HG02943 (cell line): ENCODE measurements at regions not wholly inside any gene's neighbourhood (a gene's known extent, or its start where the extent isn't known, plus 50 kb on each side); places are given as distances from the start of the nearest gene placed in this dataset.
"Not testable (repeated sequence)": the region's sequence is repeated elsewhere in the genome, so short reads cannot be mapped to it uniquely, and the experiment has no call there.

ENCODE experiments used
- ATAC-seq: cut with Tn5 transposase; IDR thresholded peaks from one replicate; pipeline ENCODE4 v1.9.1; 2021; ENCODE audit warnings: mild to moderate bottlenecking, low read depth, moderate library complexity; ENCODE audit not compliant: unreplicated experiment

GRCh38 chr2:145748927-145749326 is 1229.0 kb upstream of the ZEB2 start:
- ATAC-seq: peak; percentile 48

GRCh38 chr2:145747715-145748114 is 1227.8 kb upstream of the ZEB2 start:
- ATAC-seq: no peak

- not testable (repeated sequence) for ATAC-seq
Observed at GRCh38 chr2:145745387-145745721, 1225.4 kb upstream of the ZEB2 start.

GRCh38 chr2:145744541-145745386 is 1224.8 kb upstream of the ZEB2 start:
- ATAC-seq: no peak

DNA sequence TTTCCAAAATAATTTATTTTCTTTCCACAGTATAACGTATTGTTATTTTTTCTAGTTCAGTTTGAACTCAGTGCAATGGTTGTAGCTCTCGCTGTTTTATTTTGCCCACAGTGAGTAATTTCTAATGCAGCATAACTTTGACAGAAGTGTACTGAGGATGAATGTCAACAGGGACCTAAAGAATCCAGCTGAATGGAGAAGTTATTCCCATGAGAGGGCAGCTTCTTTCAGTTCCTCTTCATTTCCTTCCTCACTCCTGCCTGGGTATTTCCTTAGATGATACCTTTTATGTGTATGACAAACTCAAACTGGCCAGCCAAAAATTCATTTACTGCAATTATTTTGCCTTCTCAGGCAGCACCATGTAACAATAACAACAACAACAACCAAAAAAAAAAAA is 1223.1 kb upstream of the ZEB2 start:
- no peak for ATAC-seq

- ATAC-seq: no peak
Observed at GRCh38 chr2:145741636-145742035, 1221.7 kb upstream of the ZEB2 start.

DNA sequence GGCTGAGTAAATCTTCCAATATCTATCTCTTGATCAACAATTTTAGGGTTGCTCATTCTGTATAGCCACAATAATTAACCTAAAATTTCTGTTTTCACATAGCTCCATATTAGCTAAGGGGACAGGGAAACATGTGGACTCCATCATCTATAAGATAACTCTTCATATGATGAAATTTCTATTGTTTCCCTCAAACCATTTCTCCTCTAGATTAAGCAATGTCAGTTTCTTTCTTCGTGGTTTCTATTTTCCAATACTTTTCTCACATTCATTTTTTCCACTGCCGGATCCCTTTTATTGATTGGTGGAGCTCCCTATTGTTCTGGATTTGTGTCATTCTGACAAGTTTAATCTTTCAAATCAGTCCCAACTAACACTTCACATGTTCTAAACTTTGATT is 1221.3 kb upstream of the ZEB2 start:
- no peak for ATAC-seq

DNA sequence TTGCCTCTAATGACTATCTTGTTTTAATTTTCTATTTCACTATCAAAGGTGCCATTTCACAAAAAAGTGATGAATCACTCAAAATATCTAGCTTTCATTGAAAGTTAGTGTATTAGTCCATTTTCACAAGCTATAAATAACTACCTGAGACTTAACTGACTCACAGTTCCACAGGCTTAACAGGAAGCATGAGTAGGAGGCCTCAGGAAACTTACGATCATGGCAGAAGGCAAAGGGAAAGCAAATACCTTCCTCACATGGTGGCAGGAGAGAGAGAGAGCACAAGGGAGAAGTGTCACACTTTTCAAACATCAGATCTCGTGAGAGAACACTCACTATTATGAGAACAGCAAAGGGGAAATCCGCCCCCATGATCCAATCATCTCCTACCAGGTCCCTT is 1220.4 kb upstream of the ZEB2 start:
- no peak for ATAC-seq

- no peak for ATAC-seq
Observed at GRCh38 chr2:145739681-145740080, 1219.8 kb upstream of the ZEB2 start.

DNA sequence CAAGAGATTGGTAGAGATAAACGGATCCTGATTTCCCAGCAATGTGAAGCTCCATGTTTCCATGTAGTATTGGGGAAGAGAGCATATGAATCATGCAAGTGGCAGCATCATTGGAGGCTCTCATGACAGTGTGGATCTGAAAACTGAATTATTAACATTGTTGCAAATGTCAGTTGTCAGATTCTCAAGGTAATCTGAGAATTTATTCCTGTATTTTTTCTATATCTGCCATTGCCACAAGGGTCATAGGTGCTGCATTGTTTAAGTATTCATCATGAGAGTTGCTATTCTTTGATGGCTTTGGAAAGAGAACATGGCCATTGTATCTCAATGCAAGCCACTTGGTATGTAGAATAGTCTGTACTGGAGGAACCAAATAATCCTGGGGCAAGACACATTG is 1217.0 kb upstream of the ZEB2 start:
- no peak for ATAC-seq

DNA sequence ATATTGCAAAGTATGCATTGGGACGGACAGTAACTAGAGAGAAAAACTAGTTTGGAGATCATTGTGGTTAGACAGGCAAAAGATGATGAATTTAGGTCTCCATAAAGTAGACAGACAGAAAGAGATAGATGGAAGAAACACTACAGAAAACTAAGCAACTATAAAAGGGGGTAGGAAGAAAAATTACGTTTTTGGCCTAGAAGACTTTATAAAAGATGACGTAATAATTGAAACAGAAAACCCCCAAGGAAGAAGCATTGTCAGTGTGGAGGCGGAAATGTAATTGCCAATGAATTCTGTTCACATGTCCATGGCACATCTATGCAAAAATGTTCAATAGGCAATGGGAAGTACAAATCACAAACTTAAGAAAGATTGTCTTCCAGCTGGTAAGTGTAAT is 1211.5 kb upstream of the ZEB2 start:
- no peak for ATAC-seq

DNA sequence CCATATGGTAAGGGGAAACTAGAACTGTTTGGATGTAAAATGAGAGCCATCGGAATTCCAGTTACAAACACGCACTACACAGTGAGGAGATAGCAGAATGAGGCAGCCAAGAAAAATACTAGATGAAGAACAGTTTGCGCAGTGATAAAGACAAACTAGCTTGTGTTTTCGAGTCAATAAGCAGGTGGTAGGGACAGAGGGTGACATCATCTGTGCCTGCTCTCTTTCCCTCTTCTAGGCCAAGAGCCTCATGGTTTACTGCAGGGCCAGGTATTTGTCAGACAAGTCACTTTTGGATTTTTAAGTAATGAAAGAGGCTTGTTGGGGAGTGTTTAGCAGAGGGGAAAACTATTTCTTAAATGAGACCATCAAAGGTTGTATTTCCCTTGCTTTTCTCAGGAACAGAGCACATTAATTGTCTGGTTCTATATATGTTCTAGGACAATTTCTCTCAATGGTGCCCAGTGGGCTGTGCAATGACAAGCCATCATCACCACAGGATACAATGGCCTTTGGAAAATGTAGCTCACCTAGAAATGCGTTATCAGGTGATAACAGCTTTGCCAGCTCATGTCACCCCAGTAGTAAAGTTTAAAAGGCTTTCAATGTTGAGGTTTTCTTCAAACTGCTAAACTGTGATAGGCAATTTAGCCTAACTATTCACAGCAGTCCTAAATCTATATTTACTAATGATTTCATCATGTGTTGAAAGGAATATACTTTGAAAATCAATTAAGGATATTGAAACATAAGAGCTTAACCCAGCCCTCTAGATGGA is 1210.3 kb upstream of the ZEB2 start:
- no peak for ATAC-seq

DNA sequence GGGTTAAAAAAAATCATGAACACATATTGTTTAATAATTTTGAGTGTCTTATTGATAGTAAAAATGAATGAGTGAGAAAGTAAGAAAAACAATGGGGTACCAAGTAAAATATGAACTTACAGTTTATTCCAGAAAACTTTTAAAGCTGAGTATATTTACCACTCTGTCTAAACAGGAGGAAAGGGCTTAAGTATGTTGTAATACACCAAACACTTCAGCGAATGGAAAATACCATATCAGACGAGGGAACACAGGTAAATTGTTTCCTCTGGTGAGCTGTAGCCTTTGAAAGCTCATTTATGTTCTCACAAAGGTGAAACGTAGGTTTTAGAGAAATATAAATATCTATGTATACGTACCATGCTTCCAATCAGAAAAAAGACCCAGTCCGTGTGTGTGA is 1209.6 kb upstream of the ZEB2 start:
- ATAC-seq: no peak

DNA sequence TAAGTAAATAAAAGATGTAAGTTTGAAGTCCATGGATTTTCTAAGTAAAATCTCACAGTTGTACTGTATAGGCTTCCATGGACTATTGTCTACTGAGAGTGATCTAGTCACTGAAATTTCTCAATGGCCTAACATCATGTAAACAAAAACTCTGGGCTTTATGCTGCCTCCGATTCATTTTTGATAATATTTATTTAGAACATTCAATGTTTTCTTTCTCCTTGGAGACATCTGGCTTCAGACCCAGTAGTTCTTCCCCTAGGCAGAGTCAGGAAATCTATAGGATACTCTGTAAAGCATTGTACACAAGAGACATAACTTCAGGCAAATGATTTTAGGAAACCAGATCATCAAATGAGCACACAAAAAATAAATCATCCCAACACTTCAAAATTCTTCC is 1208.6 kb upstream of the ZEB2 start:
- no peak for ATAC-seq

DNA sequence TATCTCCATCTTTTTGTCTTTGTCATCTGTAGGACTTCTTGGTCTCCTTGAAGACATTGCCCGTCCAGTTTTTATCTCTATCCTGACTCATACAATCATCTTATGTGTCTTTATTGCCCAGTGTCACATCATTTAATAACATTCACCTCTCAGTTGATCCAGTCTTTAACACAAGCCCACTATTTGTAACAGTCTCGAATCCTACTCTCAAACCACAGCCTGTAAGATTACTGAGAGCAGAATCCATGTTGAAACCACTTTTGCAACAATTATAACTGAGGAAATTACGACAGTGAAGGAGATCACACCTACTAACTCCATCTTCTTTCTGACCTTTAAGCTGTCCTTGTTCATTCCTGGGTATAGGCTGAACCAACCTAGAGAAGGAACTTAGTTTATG is 1206.0 kb upstream of the ZEB2 start:
- no peak for ATAC-seq

DNA sequence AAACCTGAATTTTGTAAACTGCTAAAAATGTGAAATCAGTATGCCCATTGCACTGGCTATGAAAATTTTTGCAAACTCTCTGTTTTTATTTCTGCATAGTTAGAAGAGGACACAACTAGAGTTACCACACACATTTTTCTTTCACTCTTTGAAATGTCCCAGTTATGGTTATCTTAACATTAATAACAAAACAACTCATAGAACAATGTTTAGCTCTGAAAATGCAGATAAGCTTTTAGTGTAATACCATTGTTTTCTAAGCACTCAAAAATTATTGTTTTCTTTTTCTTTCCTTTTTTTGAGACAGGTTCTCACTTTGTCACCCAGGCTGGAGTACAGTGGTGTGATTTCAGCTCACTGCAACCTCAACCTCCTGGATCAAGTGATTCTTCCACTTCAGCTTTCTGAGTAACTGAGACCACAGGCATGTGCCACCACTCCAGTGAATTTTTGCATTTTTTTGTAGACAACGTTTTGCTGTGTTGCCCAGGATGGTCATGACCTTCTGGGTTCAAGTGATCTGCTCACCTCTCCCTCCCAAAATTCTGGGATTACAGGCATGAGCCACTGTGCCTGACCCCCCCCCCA is 1204.5 kb upstream of the ZEB2 start:
- ATAC-seq: no peak

DNA sequence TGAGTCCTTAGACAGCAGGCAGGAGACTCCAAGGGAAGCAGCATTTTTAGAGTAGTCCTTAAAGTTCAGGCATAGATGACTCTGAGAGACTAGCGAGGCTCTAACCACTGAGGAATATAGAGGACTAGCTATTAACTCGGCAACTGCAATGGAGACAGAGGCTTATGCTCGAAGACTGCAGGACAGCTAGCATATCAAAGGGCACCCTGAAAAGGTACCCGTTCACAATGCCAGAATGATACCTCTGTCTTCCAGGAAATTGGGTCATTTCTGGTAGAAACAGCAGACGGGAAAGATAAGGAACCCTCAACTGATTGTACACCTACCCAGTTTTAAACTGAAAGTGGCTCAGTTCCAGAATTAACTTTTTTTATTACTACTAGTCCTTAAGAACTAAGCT is 1204.0 kb upstream of the ZEB2 start:
- ATAC-seq: no peak

DNA sequence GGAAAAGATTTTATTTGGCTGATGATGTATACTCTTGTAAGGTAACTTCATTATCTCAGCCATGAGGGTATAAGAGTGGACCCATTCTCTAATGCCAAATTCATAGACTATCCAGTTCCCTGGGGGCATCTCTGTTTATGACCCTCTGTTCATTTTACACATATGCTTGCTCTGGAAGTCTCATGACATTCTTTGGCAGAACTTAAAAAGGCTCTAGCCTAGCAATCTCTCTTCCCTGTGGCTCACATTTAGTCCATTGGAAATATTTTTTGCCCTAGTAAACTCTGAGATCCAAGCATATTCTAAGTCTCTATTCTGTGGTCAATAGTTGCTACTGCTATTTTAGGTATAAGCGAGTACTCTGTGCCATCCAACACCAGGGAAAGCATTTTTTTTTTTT is 1201.8 kb upstream of the ZEB2 start:
- ATAC-seq: no peak

DNA sequence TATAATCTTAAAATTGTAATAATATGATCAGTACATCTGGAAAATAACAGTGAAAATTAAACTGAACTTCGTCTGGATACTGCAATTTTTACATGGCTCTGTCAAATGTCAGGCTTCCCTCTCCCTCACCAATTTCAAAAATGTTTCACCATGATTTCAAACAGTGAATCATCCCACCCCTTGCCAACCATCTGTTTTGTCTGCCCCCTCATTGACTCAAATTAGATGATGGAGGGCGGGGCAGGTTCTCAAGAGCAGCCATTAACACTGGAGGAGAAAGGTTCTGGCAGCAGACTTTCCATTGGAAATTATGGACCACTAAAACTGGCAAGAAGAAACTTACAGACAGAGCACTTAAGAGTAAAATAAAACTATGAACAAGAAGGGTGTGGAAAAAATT is 1195.7 kb upstream of the ZEB2 start:
- no peak for ATAC-seq

GRCh38 chr2:145710303-145710702 is 1190.4 kb upstream of the ZEB2 start:
- no peak for ATAC-seq

DNA sequence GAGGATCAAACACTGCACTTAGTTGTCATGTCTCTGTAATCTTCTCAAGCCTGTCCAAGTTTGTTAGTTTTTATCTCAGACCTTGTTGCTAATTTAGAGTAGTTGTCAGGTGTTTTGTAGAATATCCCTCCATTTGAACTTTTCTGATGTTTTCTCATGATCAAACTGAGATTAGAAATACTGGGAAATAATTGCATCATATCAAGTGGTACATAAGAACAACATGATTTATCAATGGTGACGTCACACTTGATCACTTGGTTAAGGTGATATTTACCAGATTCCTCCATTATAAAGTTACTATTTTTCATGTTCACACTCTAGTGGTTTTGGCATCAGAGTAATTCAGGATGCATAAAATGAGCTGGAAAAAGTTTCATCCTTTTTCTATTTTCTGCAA is 1182.4 kb upstream of the ZEB2 start:
- ATAC-seq: no peak
